ENCODE measurements at regions not wholly inside any gene's neighbourhood (a gene's known extent, or its start where the extent isn't known, plus 50 kb on each side); places are given as distances from the start of the nearest gene placed in this dataset.

GRCh38 chr3:72018343-72018984 is 233.5 kb upstream of the PROK2 start:
- H3K27ac ChIP-seq (ENCODE audit: low read depth, low read length) = peak overlapping the region; percentile 41
- no peak overlapping the region for H3K4me3 Mint-ChIP-seq

DNA sequence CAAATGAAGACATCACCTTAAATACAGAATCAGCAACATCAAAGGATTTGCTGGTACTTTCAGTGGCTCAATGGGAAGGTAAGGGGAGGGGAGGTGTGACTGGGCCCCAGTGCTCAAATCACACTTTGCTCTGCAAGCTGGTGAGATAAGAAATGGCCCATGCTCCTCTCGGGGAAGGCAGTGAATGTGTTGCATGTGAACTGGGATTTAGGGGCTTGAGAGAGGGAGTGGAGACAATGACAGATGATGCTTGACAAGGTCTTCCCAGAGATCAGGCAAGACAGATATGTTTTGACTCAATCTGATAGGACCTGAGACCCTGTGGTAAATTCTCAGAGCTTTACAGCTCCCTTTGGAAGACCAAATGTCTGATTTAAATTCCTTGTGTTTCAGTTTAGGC is 233.0 kb upstream of the PROK2 start:
- DNase-seq = peak; percentile 65
- TF ChIP-seq CTCF (conservative IDR thresholded peaks at IDR 0.05) = no peak
- Mint-ChIP-seq H3K4me1 (peaks cover 35% of the 10 kb centered on the region), H3K27ac (peak overlapping the region; percentile 94), H3K9me3 (peaks cover 11% of the 10 kb centered on the region), H3K36me3 (ENCODE audit: low read depth) (peaks cover 19% of the 10 kb centered on the region), H3K4me3 (no peak overlapping the region), H3K27me3 (ENCODE audit: insufficient read depth) (no peaks in the 10 kb centered on the region)
- WGBS, 2 experiments (ENCODE audit: insufficient coverage in 1 of 2, insufficient read length in 1 of 2) = 17 to 31% methylated on average over 1 of the region's 1 CpG
- Histone ChIP-seq H3K27me3 (ENCODE audit: control insufficient read depth, insufficient read depth, low read length, poor library complexity, severe bottlenecking) (no peaks in the 10 kb centered on the region), H3K9me3 (ENCODE audit: control insufficient read depth, low read length) (peaks cover 25% of the 10 kb centered on the region), H3K36me3 (ENCODE audit: control insufficient read depth, insufficient read depth, low read length) (no peaks in the 10 kb centered on the region), H3K27ac (ENCODE audit: low read depth, low read length) (peak overlapping the region; percentile 41), H3K4me1 (ENCODE audit: control insufficient read depth, insufficient read depth, low read length) (peaks cover 4% of the 10 kb centered on the region), H3K4me3 (ENCODE audit: low read length) (no peak overlapping the region), H3K9ac (ENCODE audit: extremely low read depth, low read length, poor library complexity, severe bottlenecking) (no peak overlapping the region)

More at GRCh38 chr3:72018343-72018984, 233.5 kb upstream of the PROK2 start:
- WGBS, 2 experiments (ENCODE audit: insufficient coverage in 1 of 2, insufficient read length in 1 of 2) = 78 to 82% methylated on average over 5 of the region's 5 CpGs
- H3K36me3 Mint-ChIP-seq (ENCODE audit: low read depth) = peaks cover 25% of the 10 kb centered on the region
- DNase-seq = peak; percentile 60
- H3K4me1 Mint-ChIP-seq = peaks cover 35% of the 10 kb centered on the region
- no peak overlapping the region for H3K4me3 ChIP-seq (ENCODE audit: low read length)
- H3K9ac ChIP-seq (ENCODE audit: extremely low read depth, low read length, poor library complexity, severe bottlenecking) = no peak overlapping the region
- H3K36me3 ChIP-seq (ENCODE audit: control insufficient read depth, insufficient read depth, low read length) = no peaks in the 10 kb centered on the region
- peaks cover 26% of the 10 kb centered on the region for H3K9me3 ChIP-seq (ENCODE audit: control insufficient read depth, low read length)
- H3K27me3 Mint-ChIP-seq (ENCODE audit: insufficient read depth) = no peaks in the 10 kb centered on the region
- H3K9me3 Mint-ChIP-seq = peaks cover 11% of the 10 kb centered on the region
- peak overlapping the region; percentile 94 for H3K27ac Mint-ChIP-seq
- no peaks in the 10 kb centered on the region for H3K27me3 ChIP-seq (ENCODE audit: control insufficient read depth, insufficient read depth, low read length, poor library complexity, severe bottlenecking)
- TF ChIP-seq CTCF (conservative IDR thresholded peaks at IDR 0.05) = no peak
- H3K4me1 ChIP-seq (ENCODE audit: control insufficient read depth, insufficient read depth, low read length) = peaks cover 4% of the 10 kb centered on the region

- DNase-seq = no peak
- Histone ChIP-seq H3K27ac (ENCODE audit: low read depth, low read length) (no peak overlapping the region), H3K4me3 (ENCODE audit: low read length) (no peak overlapping the region), H3K9ac (ENCODE audit: extremely low read depth, low read length, poor library complexity, severe bottlenecking) (no peak overlapping the region), H3K4me1 (ENCODE audit: control insufficient read depth, insufficient read depth, low read length) (peaks cover 4% of the 10 kb centered on the region), H3K9me3 (ENCODE audit: control insufficient read depth, low read length) (peaks cover 19% of the 10 kb centered on the region), H3K27me3 (ENCODE audit: control insufficient read depth, insufficient read depth, low read length, poor library complexity, severe bottlenecking) (no peaks in the 10 kb centered on the region), H3K36me3 (ENCODE audit: control insufficient read depth, insufficient read depth, low read length) (no peaks in the 10 kb centered on the region)
- no peak for TF ChIP-seq CTCF (conservative IDR thresholded peaks at IDR 0.05)
- Mint-ChIP-seq H3K36me3 (ENCODE audit: low read depth) (peaks cover 14% of the 10 kb centered on the region), H3K27me3 (ENCODE audit: insufficient read depth) (no peaks in the 10 kb centered on the region), H3K4me1 (peaks cover 35% of the 10 kb centered on the region), H3K9me3 (peaks cover 11% of the 10 kb centered on the region), H3K4me3 (no peak overlapping the region), H3K27ac (no peak overlapping the region)
- WGBS, 2 experiments (ENCODE audit: insufficient coverage in 1 of 2, insufficient read length in 1 of 2) = 100% methylated on average over 1 of the region's 1 CpG; no CpG with 5 or more reads in 1 of the 2 experiments
Measured at GRCh38 chr3:72017311-72017710, 232.4 kb upstream of the PROK2 start.
